DMS53 (cell line): ENCODE measurements at regions not wholly inside any gene's neighbourhood (a gene's known extent, or its start where the extent isn't known, plus 50 kb on each side); places are given as distances from the start of the nearest gene placed in this dataset.

Source experiments
- DNase-seq: peaks from one replicate; lab custom pipeline; 2025; lab: John Stamatoyannopoulos, UW

GRCh38 chr7:130897515-130898419 lies 163.8 kb upstream of the KLF14 start:
- peak; percentile 81 for DNase-seq

GRCh38 chr7:130899071-130899560 lies 165.1 kb upstream of the KLF14 start:
- peak; percentile 44 for DNase-seq

GRCh38 chr7:130899638-130900401 lies 165.8 kb upstream of the KLF14 start:
- peak; percentile 95 for DNase-seq

GRCh38 chr7:130900471-130901076 lies 166.6 kb upstream of the KLF14 start:
- peak; percentile 50 for DNase-seq

- DNase-seq: peak; percentile 81
Measured at GRCh38 chr7:130901209-130901783, 167.3 kb upstream of the KLF14 start.

GRCh38 chr7:130902755-130903357 lies 168.8 kb upstream of the KLF14 start:
- DNase-seq: no peak

- no peak for DNase-seq
Measured at GRCh38 chr7:130903358-130903974, 169.5 kb upstream of the KLF14 start.

GRCh38 chr7:130904031-130904757 lies 170.2 kb upstream of the KLF14 start:
- peak; percentile 70 for DNase-seq

- DNase-seq: no peak
Measured at GRCh38 chr7:130904792-130905191, 170.8 kb upstream of the KLF14 start.

GRCh38 chr7:130906575-130906974 lies 172.6 kb upstream of the KLF14 start:
- no peak for DNase-seq

GRCh38 chr7:130907439-130907838 lies 173.4 kb upstream of the KLF14 start:
- no peak for DNase-seq

- DNase-seq: no peak
Measured at GRCh38 chr7:130908345-130909160, 174.5 kb upstream of the KLF14 start.

- no peak for DNase-seq
Measured at GRCh38 chr7:130909161-130909836, 175.3 kb upstream of the KLF14 start.

- DNase-seq: no peak
Measured at GRCh38 chr7:130909881-130910672, 176.1 kb upstream of the KLF14 start.

- DNase-seq: no peak
Measured at GRCh38 chr7:130910949-130911944, 177.2 kb upstream of the KLF14 start.

- DNase-seq: peak; percentile 58
Measured at GRCh38 chr7:130912082-130912861, 178.3 kb upstream of the KLF14 start.
